GM19468 (cell line): ENCODE measurements at regions not wholly inside any gene's neighbourhood (a gene's known extent, or its start where the extent isn't known, plus 50 kb on each side); places are given as distances from the start of the nearest gene placed in this dataset.
"Not testable (repeated sequence)": the region's sequence is repeated elsewhere in the genome, so short reads cannot be mapped to it uniquely, and the experiment has no call there.

Source experiments
- ATAC-seq: cut with Tn5 transposase; IDR thresholded peaks from one replicate; pipeline ENCODE4 v1.9.1; 2021; ENCODE audit warnings: mild to moderate bottlenecking, moderate library complexity, moderate number of reproducible peaks; ENCODE audit not compliant: unreplicated experiment; ENCODE audit errors: extremely low read depth

- no peak for ATAC-seq
Observed at GRCh38 chr7:19390795-19391194, 245.6 kb upstream of the FERD3L start.

- no peak for ATAC-seq
Observed at GRCh38 chr7:19381321-19381720, 236.1 kb upstream of the FERD3L start.

GRCh38 chr7:19378345-19378714, 233.1 kb upstream of the FERD3L start:
- ATAC-seq = no peak

- ATAC-seq = no peak
Observed at GRCh38 chr7:19377611-19378344, 232.6 kb upstream of the FERD3L start.

GRCh38 chr7:19376538-19376937, 231.3 kb upstream of the FERD3L start:
- ATAC-seq = no peak

- no peak for ATAC-seq
Observed at GRCh38 chr7:19375976-19376375, 230.8 kb upstream of the FERD3L start.

- no peak for ATAC-seq
Observed at GRCh38 chr7:19373334-19373733, 228.1 kb upstream of the FERD3L start.

GRCh38 chr7:19369806-19370205, 224.6 kb upstream of the FERD3L start:
- no peak for ATAC-seq

GRCh38 chr7:19369182-19369581, 224.0 kb upstream of the FERD3L start:
- ATAC-seq = no peak

- no peak for ATAC-seq
Observed at GRCh38 chr7:19368491-19368925, 223.3 kb upstream of the FERD3L start.

- no peak for ATAC-seq
Observed at GRCh38 chr7:19364950-19365349, 219.7 kb upstream of the FERD3L start.

GRCh38 chr7:19362099-19362498, 216.9 kb upstream of the FERD3L start:
- ATAC-seq = no peak

GRCh38 chr7:19353180-19353579, 208.0 kb upstream of the FERD3L start:
- no peak for ATAC-seq

GRCh38 chr7:19352305-19352695, 207.1 kb upstream of the FERD3L start:
- no peak for ATAC-seq

GRCh38 chr7:19351341-19352304, 206.4 kb upstream of the FERD3L start:
- no peak for ATAC-seq

GRCh38 chr7:19339512-19339911, 194.3 kb upstream of the FERD3L start:
- ATAC-seq = no peak

GRCh38 chr7:19338512-19338911, 193.3 kb upstream of the FERD3L start:
- not testable (repeated sequence) for ATAC-seq

GRCh38 chr7:19336836-19337383, 191.7 kb upstream of the FERD3L start:
- ATAC-seq = no peak

GRCh38 chr7:19333706-19334105, 188.5 kb upstream of the FERD3L start:
- no peak for ATAC-seq

GRCh38 chr7:19327018-19327417, 181.8 kb upstream of the FERD3L start:
- no peak for ATAC-seq

GRCh38 chr7:19322002-19322401, 176.8 kb upstream of the FERD3L start:
- no peak for ATAC-seq
